ENCODE measurements at regions not wholly inside any gene's neighbourhood (a gene's known extent, or its start where the extent isn't known, plus 50 kb on each side); places are given as distances from the start of the nearest gene placed in this dataset.
A peak's percentile ranks its signal among the peaks of the same experiment; 100 is the strongest.

- Histone ChIP-seq H3K36me3 (ENCODE audit: low read depth) (no peaks in the 10 kb centered on the region), H3K4me1 (ENCODE audit: low read depth) (no peaks in the 10 kb centered on the region), H3K9me3 (peaks cover 5% of the 10 kb centered on the region), H3K4me3 (no peak overlapping the region)
- ATAC-seq (no peak), DNase-seq (no peak)
- intact Hi-C loops (cut with DNase I, micrococcal nuclease), result no loop called here
- no peak for TF ChIP-seq CTCF (IDR thresholded peaks at IDR 0.05)
Observed at GRCh38 chr9:80899208-80899607, 790.1 kb downstream of the TLE1 start.

- no peak for TF ChIP-seq CTCF (IDR thresholded peaks at IDR 0.05)
Observed at GRCh38 chr9:80893190-80893589, 796.2 kb downstream of the TLE1 start.

GRCh38 chr9:80892703-80893102 is 796.6 kb downstream of the TLE1 start:
- no peak for ATAC-seq
- Histone ChIP-seq H3K9me3 (peaks cover 8% of the 10 kb centered on the region), H3K36me3 (ENCODE audit: low read depth) (no peaks in the 10 kb centered on the region), H3K4me1 (ENCODE audit: low read depth) (no peaks in the 10 kb centered on the region), H3K4me3 (no peak overlapping the region)
- intact Hi-C loops (cut with DNase I, micrococcal nuclease), result no loop called here
- DNase-seq, result no peak
- TF ChIP-seq CTCF (IDR thresholded peaks at IDR 0.05), result no peak

More at GRCh38 chr9:80893190-80893589, 796.2 kb downstream of the TLE1 start:
- intact Hi-C loops (cut with DNase I, micrococcal nuclease), result no loop called here
- ATAC-seq (no peak), DNase-seq (no peak)
- H3K4me3 ChIP-seq, result no peak overlapping the region
- no peaks in the 10 kb centered on the region for H3K36me3 ChIP-seq (ENCODE audit: low read depth)
- peaks cover 8% of the 10 kb centered on the region for H3K9me3 ChIP-seq
- H3K4me1 ChIP-seq (ENCODE audit: low read depth), result no peaks in the 10 kb centered on the region

- no peak for TF ChIP-seq CTCF (IDR thresholded peaks at IDR 0.05)
- no peaks in the 10 kb centered on the region for H3K36me3 ChIP-seq (ENCODE audit: low read depth)
- intact Hi-C loops (cut with DNase I, micrococcal nuclease), result no loop called here
- no peaks in the 10 kb centered on the region for H3K4me1 ChIP-seq (ENCODE audit: low read depth)
- no peak for ATAC-seq
- DNase-seq, result no peak
- peaks cover 8% of the 10 kb centered on the region for H3K9me3 ChIP-seq
- H3K4me3 ChIP-seq, result no peak overlapping the region
Observed at GRCh38 chr9:80890124-80890523, 799.2 kb downstream of the TLE1 start.

- DNase-seq, result peak in 1 of 3 donors; percentile 3
- no peak for ATAC-seq
- Histone ChIP-seq H3K9me3 (no peaks in the 10 kb centered on the region), H3K36me3 (ENCODE audit: low read depth) (no peaks in the 10 kb centered on the region), H3K4me3 (no peak overlapping the region), H3K4me1 (ENCODE audit: low read depth) (no peaks in the 10 kb centered on the region)
- intact Hi-C loops (cut with DNase I, micrococcal nuclease), result no loop called here
- TF ChIP-seq CTCF (IDR thresholded peaks at IDR 0.05), result no peak
Observed at GRCh38 chr9:80885894-80886293, 803.5 kb downstream of the TLE1 start.
